ENCODE measurements at regions not wholly inside any gene's neighbourhood (a gene's known extent, or its start where the extent isn't known, plus 50 kb on each side); places are given as distances from the start of the nearest gene placed in this dataset.

DNA sequence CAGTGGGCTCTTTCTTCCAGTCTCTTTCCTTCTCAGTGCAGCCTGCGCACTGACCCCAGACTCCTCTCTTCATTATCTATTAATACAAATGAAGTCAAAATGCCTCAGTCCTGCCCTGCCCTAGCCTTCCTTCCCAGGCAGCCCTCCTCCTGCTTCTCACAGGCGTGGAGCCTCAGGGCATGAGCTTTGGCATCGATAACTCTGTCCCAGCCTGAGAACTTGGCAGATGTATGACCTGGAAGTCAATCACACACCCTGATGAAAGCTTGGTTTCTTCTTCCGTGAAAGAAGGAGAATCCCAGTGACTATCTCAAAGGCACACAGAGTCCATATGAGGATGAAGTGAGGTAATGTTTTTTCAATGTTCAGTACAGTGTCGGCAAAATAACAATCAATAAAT is 600.7 kb upstream of the ID2 start:
- no peak overlapping the region for H3K27ac Mint-ChIP-seq
- CTCF ChIA-PET: no interaction called here
- H3K9me3 Mint-ChIP-seq: peaks cover 21% of the 10 kb centered on the region
- TF ChIP-seq, protein P1, sequence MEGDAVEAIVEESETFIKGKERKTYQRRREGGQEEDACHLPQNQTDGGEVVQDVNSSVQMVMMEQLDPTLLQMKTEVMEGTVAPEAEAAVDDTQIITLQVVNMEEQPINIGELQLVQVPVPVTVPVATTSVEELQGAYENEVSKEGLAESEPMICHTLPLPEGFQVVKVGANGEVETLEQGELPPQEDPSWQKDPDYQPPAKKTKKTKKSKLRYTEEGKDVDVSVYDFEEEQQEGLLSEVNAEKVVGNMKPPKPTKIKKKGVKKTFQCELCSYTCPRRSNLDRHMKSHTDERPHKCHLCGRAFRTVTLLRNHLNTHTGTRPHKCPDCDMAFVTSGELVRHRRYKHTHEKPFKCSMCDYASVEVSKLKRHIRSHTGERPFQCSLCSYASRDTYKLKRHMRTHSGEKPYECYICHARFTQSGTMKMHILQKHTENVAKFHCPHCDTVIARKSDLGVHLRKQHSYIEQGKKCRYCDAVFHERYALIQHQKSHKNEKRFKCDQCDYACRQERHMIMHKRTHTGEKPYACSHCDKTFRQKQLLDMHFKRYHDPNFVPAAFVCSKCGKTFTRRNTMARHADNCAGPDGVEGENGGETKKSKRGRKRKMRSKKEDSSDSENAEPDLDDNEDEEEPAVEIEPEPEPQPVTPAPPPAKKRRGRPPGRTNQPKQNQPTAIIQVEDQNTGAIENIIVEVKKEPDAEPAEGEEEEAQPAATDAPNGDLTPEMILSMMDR (IDR thresholded peaks at IDR 0.05): no peak
- intact Hi-C loops (cut with micrococcal nuclease): no loop called here
- no peaks in the 10 kb centered on the region for H3K27me3 Mint-ChIP-seq
- no peak overlapping the region for H3K4me3 Mint-ChIP-seq
- DNase-seq: no peak
- POLR2A ChIA-PET: no interaction called here
- ATAC-seq: no peak
- H3K36me3 Mint-ChIP-seq (ENCODE audit: low read depth): peaks cover 12% of the 10 kb centered on the region
- H3K4me1 Mint-ChIP-seq (ENCODE audit: low read depth): peaks cover 10% of the 10 kb centered on the region

DNA sequence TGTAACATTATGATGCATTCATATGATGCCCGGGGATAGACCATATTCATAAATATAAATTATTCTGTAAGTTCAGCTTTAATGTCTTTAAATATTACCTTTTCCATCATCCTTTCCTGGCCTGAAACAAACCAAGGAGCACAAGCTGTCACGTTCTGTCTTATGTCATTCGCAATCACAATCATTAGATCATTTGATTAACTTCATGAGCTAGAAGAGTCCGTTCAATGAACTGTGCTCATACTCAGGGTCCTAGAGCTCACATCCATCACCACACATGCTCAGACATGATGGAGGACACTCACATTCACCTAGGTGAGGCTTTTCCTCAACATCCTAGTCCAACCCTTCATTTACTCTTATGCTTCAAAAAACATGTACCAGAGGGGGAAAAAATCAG is 599.0 kb upstream of the ID2 start:
- TF ChIP-seq, protein P1 (IDR thresholded peaks at IDR 0.05): no peak
- ATAC-seq (no peak), DNase-seq (no peak)
- no peak overlapping the region for H3K27ac Mint-ChIP-seq
- H3K36me3 Mint-ChIP-seq (ENCODE audit: low read depth): no peaks in the 10 kb centered on the region
- intact Hi-C loops (cut with micrococcal nuclease): no loop called here
- no peaks in the 10 kb centered on the region for H3K4me1 Mint-ChIP-seq (ENCODE audit: low read depth)
- POLR2A ChIA-PET: no interaction called here
- H3K4me3 Mint-ChIP-seq: no peak overlapping the region
- H3K27me3 Mint-ChIP-seq: no peaks in the 10 kb centered on the region
- CTCF ChIA-PET: no interaction called here
- H3K9me3 Mint-ChIP-seq: peaks cover 8% of the 10 kb centered on the region

DNA sequence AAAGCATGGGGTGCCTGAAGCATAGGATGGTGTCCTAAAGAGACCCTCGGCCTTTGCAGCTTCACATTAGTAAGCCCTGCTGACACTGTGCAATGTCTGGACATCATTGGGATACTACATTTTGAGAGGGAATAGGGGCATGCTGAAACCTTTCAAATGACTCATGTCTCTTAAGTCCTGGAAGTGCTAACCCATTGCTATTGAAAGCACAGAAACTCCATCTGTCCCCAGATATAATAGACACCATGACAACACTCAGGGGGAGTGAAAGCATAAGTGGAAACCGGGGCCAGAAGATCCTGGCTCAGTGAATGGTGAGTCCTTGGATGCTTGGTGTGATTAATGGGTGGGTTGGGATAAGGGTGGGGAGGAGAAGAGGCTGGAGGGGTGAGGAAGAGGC is 595.5 kb upstream of the ID2 start:
- no peak overlapping the region for H3K27ac Mint-ChIP-seq
- no peaks in the 10 kb centered on the region for H3K9me3 Mint-ChIP-seq
- intact Hi-C loops (cut with micrococcal nuclease): no loop called here
- ATAC-seq (no peak), DNase-seq (no peak)
- ChIA-PET CTCF (interaction anchor here (0.8 kb wide), 1 partner anchor 47 kb away, joined by 4 read pairs; no protein-coding TSS in a partner anchor), POLR2A (no interaction called here)
- H3K4me1 Mint-ChIP-seq (ENCODE audit: low read depth): no peaks in the 10 kb centered on the region
- no peak overlapping the region for H3K4me3 Mint-ChIP-seq
- TF ChIP-seq, protein P1 (IDR thresholded peaks at IDR 0.05): no peak
- no peaks in the 10 kb centered on the region for H3K27me3 Mint-ChIP-seq
- H3K36me3 Mint-ChIP-seq (ENCODE audit: low read depth): no peaks in the 10 kb centered on the region

GRCh38 chr2:8086796-8087479 is 594.9 kb upstream of the ID2 start:
- CTCF ChIA-PET: no interaction called here
- intact Hi-C loops (cut with micrococcal nuclease): no loop called here
- Mint-ChIP-seq H3K4me3 (no peak overlapping the region), H3K4me1 (ENCODE audit: low read depth) (no peaks in the 10 kb centered on the region), H3K36me3 (ENCODE audit: low read depth) (no peaks in the 10 kb centered on the region), H3K27me3 (no peaks in the 10 kb centered on the region), H3K9me3 (no peaks in the 10 kb centered on the region), H3K27ac (no peak overlapping the region)
- POLR2A ChIA-PET: interaction anchor here (0.9 kb wide), 1 partner anchor 226 kb away, joined by 3 read pairs; no protein-coding TSS in a partner anchor
- no peak for DNase-seq
- ATAC-seq: no peak
- TF ChIP-seq, protein P1 (IDR thresholded peaks at IDR 0.05): no peak

DNA sequence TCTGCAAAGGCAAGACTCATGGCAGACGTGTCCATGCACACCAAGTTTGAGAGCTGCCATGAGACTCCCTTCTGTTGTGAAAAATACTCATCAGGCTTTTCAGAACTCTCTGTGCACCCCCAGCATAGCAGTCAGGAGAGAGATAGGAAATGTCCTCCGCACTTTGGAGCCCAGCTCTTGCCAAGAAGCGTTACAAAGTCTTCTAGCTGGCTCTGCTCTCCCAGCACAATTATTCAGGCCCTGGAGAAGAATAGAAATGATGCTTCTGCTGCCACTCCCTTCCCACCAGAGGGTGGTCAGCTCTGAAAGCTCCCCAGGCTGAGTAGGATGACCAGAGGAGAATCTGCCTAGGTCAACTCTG is 594.4 kb upstream of the ID2 start:
- POLR2A ChIA-PET: interaction anchor here (0.9 kb wide), 1 partner anchor 225 kb away, joined by 3 read pairs; no protein-coding TSS in a partner anchor
- CTCF ChIA-PET: no interaction called here
- Mint-ChIP-seq H3K4me3 (no peak overlapping the region), H3K4me1 (ENCODE audit: low read depth) (no peaks in the 10 kb centered on the region), H3K27me3 (no peaks in the 10 kb centered on the region), H3K9me3 (no peaks in the 10 kb centered on the region), H3K27ac (no peak overlapping the region), H3K36me3 (ENCODE audit: low read depth) (no peaks in the 10 kb centered on the region)
- ATAC-seq: no peak
- intact Hi-C loops (cut with micrococcal nuclease): no loop called here
- DNase-seq: no peak
- TF ChIP-seq, protein P1 (IDR thresholded peaks at IDR 0.05): no peak
